Gastroesophageal sphincter (tissue), 3 donors: ENCODE measurements at regions not wholly inside any gene's neighbourhood (a gene's known extent, or its start where the extent isn't known, plus 50 kb on each side); places are given as distances from the start of the nearest gene placed in this dataset.

Experiments used
- POLR2A ChIP-seq, 2 donors: fragments of 450-650 bp; IDR thresholded peaks; one replicate each; pipeline ENCODE4 v1.6.1; 2017; ENCODE audit warnings: antibody characterized with exemption in 2 of 2, mild to moderate bottlenecking in 2 of 2, moderate library complexity in 1 of 2
- POLR2AphosphoS5 ChIP-seq: sonication (generic); formaldehyde crosslinking; IDR thresholded peaks from one replicate; pipeline ENCODE4 v1.6.1; 2017; ENCODE audit warnings: antibody characterized with exemption
- TF ChIP-seq, protein P1 (sequence below), 4 experiments: fragments of 200-600 bp in 2 of 4; fragments of 450-650 bp in 2 of 4; sonication (generic) in 1 of 4; IDR thresholded peaks; one replicate each; pipeline ENCODE4 v1.5.1; 2017 to 2019; ENCODE audit warnings: antibody characterized with exemption in 4 of 4, mild to moderate bottlenecking in 2 of 4, moderate library complexity in 2 of 4

DNA sequence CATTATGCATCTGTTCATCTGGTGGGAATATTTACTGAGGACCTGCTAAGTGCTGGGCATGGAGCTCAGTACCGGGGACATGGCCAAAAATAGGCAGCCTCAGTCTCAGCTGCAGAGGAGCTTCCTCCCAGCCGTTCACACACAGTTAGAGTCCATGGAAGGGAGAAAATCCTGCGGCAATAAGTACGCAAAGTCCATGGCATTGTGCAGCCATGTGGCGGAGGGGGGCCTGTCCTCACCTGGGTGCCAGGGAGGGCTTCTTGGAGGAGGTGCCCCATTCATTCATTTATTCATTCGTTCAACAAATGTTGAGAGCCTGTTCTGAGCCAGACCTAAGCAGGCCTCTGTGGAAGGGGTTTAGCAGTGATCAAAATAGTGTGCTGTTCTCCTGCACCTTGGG, 59.3 kb upstream of the ANO1 start:
- TF ChIP-seq, protein P1, sequence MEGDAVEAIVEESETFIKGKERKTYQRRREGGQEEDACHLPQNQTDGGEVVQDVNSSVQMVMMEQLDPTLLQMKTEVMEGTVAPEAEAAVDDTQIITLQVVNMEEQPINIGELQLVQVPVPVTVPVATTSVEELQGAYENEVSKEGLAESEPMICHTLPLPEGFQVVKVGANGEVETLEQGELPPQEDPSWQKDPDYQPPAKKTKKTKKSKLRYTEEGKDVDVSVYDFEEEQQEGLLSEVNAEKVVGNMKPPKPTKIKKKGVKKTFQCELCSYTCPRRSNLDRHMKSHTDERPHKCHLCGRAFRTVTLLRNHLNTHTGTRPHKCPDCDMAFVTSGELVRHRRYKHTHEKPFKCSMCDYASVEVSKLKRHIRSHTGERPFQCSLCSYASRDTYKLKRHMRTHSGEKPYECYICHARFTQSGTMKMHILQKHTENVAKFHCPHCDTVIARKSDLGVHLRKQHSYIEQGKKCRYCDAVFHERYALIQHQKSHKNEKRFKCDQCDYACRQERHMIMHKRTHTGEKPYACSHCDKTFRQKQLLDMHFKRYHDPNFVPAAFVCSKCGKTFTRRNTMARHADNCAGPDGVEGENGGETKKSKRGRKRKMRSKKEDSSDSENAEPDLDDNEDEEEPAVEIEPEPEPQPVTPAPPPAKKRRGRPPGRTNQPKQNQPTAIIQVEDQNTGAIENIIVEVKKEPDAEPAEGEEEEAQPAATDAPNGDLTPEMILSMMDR (IDR thresholded peaks at IDR 0.05): no peak
- no peak for TF ChIP-seq POLR2AphosphoS5
- TF ChIP-seq POLR2A (IDR thresholded peaks at IDR 0.05): no peak
